Ramos (cell line): ENCODE measurements at regions not wholly inside any gene's neighbourhood (a gene's known extent, or its start where the extent isn't known, plus 50 kb on each side); places are given as distances from the start of the nearest gene placed in this dataset.

Experiments used
- in situ Hi-C: fragments of 300-500 bp; cut with MboI; formaldehyde crosslinking; loops from one replicate; pipeline ENCODE4 v1.14.3; 2022; ENCODE audit warnings: low sequenced_read_pairs; ENCODE audit not compliant: unreplicated experiment

DNA sequence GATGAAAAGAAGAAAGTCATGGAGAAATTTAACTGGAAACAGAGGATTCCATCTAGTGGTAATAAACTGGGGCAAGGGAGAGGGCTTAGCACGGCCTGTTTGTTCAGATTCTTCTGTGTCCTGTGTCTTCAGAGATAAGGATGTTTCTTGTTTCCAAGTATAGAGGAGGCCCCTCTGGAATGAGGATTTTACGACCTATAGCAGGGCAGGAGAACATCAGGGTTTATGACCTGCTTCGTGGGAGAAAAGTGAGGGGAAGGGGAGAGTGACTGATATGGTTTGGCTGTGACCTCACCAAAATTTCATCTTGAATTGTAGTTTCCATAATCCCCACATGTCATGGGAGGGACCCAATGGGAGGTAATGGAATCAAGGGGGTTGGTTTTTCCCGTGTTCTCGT lies 93.0 kb upstream of the LDB2 start:
- in situ Hi-C loops, result no loop called here

DNA sequence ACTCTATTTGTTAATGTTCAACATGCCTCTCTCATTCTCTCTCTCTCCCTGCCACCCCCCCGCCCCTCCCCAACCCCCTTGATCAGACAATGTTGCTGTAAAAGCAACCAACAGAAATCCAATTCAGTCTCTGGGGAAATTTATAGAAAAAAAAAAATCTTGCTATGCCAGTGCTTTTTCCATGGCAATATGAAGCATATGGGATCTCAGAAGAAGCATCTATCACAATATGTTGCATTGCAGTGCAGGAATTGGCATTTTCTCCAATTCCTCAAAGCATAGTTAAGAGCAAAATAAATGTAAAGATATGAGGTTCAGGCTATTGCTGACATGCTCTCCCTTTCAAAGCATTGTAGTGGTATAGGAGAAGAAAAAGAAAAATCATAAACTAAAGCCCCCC lies 90.9 kb upstream of the LDB2 start:
- in situ Hi-C loops, result no loop called here

DNA sequence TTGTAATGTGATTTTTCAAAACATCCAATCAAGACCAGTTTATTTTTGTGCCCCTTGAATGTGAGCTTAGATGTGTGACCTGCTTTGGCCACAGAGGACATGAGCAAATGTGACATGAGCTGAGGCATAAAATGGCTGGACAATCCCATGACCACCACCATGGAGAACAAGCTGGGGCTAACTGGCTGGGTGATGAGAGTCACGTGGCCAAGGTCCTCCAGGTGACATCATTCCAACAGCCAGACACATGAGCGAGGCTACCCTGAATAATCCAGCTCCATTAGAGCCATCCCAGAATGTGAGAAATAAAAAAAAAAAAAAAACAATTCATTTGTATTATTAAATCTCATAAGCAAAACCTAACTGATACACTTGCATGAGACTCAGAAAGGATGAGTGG lies 90.4 kb upstream of the LDB2 start:
- in situ Hi-C loops, result no loop called here

DNA sequence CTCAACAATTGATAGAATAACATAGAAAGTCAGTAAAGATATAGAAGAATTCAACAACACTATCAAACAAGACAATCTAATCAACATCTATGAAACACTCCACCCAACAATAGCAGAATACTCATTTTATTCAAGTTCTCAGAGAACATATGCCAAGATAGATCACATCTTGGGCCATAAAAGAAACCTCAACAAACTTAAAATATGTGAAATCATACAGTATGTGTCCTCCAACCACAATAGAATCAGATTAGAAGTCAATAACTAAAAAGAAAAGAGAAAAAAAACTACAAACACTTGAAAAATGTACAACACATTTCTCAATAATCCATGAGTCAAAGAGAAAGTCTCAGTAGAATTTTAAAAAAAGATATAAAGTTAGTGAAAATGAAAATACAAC lies 78.6 kb upstream of the LDB2 start:
- in situ Hi-C loops, result no loop called here

DNA sequence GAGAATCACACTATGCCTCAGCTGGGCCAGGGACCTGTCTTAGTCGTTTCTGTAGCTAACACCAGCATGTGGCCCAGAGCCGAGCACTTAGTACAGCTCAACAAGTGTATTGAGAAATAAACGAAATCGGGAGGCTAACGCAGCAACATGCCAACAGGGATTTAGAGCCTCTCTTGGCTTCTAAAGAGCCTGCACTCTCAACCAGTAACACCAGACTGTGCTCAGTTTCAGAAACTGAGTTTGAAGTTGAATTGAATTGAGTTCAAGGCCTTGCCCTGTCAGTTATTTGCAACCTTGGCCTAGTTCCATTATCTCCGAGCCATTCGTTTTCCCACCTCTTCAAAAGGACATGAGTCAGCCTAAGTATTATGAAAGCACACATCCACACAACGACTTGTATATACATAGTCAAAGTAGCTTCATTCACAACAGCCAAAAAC lies 71.3 kb upstream of the LDB2 start:
- in situ Hi-C loops, result no loop called here

DNA sequence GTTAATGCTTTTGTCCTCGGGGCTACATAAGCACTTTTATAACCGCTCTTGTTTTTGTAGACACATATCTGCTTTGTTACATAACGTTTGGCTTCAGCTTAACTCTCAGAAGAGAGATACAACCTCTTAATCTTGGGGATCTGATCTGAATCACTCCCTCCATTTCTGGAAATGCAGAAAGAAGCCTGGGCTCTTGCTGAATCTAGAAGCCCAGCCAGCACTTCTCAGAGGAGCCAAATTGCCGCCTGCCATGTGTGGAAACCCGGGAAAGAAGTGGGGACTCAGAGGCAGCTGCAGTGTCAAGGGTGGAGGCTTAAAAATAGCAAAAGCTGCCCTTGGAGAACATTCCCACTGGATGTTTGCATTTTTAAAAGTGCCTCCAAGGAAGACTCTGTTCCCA lies 69.3 kb upstream of the LDB2 start:
- in situ Hi-C loops, result no loop called here

DNA sequence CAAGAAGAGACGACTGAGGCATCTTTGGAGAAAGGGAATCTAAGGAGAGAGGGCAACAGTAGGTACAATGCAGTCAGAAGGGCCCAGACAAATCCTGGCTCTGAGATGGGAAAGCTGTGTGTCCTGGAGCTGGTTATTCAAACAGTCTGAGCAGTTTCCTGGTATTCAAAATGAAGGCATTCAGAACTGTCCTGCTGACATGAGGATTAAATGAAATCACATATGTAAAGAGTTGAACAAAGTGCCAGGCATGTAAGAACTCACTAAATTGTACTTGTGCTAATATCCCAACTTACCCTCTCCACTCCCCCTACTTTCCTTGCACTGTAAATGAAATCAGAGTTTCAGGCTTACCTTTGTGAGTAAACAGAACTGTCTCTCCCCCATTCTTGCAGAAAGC lies 60.9 kb upstream of the LDB2 start:
- in situ Hi-C loops, result no loop called here

DNA sequence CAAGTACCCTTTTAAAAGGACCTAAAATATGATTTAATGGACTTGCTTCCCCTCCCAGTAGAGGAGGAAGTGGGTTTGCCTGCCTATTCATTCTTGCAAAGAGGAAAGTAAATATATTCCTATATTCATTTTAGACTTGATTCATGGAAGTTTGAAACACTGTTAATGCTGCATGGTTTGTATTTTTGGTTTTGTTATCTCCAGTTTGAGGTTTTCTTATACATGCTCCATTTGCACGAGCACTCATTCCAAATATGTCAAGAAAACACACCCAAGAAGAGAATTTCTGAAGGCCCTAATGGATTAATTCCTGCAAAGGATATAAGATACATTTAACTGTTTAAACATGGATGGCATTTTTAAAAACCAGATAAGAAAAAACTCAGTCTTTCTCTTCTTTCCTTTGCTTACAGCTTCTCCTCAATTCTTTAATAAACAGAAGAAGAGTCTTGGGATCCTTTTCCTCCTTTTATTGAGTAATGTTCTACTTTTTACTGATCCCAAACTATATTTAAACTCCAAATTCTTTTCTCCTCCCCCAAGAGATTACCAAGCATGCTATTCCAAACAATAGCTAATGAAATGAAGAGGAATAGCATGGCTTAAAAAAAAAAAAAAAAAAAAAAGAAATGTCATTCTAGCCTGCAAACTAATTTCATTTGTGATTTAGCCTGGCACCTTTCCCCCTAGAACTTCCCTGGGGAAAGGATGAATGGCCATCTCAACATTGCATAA lies 54.6 kb upstream of the LDB2 start:
- in situ Hi-C loops, result no loop called here

DNA sequence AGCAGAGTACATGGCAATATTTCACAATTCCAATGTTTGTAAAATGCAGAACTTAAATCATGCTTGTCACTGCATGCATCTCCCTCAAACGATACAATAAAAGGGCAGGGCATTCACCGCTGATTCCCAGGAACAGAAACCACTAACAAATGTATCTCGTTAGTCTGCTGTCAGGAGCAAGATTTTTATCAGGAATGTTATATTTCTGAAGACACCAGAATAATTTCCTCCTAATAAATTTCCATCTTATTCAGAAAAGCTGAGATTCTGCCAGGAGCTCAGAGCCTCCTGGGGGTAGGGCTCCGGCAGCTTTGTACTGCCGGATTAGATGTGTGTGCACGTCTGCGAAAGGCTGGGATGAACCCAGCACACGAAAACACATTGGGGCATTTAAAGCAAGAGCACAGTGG lies 54.0 kb upstream of the LDB2 start:
- in situ Hi-C loops, result no loop called here
